22Rv1 (cell line): ENCODE measurements at regions not wholly inside any gene's neighbourhood (a gene's known extent, or its start where the extent isn't known, plus 50 kb on each side); places are given as distances from the start of the nearest gene placed in this dataset.

Experiments used
- ZFX ChIP-seq: fragments of 450-650 bp; IDR thresholded peaks from 2 replicates; pipeline ENCODE4 v1.6.1; 2017; ENCODE audit warnings: antibody characterized with exemption, borderline replicate concordance
- TF ChIP-seq, protein P1 (sequence below): fragments of 450-650 bp; IDR thresholded peaks from 2 replicates; pipeline ENCODE4 v1.5.1; 2017; ENCODE audit warnings: mild to moderate bottlenecking

DNA sequence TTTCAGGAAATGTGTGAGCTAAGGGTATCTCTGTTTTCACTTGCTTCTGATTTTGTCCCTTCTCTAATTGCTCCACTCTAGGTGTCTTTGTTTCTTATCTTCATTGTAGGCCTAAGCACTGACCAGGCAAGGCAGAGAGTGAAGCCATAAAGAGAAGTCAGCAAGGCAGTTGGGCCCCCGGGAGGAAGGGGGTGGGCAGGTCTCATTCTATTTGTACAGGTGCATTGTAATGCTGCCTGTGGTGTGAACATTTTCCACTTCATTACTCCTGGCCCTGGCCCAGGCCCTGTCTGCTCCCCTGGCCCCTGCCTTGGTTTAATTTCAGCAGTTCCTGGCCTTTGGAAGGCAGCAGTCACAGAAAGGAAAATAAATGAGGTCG lies 86.4 kb upstream of the JUN start:
- TF ChIP-seq, protein P1, sequence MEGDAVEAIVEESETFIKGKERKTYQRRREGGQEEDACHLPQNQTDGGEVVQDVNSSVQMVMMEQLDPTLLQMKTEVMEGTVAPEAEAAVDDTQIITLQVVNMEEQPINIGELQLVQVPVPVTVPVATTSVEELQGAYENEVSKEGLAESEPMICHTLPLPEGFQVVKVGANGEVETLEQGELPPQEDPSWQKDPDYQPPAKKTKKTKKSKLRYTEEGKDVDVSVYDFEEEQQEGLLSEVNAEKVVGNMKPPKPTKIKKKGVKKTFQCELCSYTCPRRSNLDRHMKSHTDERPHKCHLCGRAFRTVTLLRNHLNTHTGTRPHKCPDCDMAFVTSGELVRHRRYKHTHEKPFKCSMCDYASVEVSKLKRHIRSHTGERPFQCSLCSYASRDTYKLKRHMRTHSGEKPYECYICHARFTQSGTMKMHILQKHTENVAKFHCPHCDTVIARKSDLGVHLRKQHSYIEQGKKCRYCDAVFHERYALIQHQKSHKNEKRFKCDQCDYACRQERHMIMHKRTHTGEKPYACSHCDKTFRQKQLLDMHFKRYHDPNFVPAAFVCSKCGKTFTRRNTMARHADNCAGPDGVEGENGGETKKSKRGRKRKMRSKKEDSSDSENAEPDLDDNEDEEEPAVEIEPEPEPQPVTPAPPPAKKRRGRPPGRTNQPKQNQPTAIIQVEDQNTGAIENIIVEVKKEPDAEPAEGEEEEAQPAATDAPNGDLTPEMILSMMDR: no peak
- TF ChIP-seq ZFX: no peak
